ENCODE measurements at regions not wholly inside any gene's neighbourhood (a gene's known extent, or its start where the extent isn't known, plus 50 kb on each side); places are given as distances from the start of the nearest gene placed in this dataset.

DNA sequence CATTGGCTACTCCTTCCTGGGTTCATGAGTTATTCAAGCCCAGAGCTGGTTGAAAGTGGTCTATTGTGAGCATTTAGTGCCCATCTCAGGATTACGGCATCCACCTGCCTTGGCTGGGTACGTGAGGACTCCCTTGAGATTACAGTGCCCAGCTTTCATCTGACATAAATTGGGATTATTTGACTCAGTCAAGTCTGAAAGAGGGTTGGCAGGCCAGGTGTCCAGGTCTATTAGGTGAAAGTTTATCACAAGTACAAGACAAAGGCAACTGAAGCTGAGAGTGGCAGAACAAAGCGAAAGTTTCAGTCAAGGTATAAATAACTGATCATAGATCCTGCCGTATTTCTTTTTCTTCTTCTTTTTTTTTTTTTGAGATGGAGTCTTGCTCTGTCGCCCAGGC, 84.6 kb upstream of the ATF7IP start:
- DNase-seq (ENCODE audit: low read depth) = no peak

DNA sequence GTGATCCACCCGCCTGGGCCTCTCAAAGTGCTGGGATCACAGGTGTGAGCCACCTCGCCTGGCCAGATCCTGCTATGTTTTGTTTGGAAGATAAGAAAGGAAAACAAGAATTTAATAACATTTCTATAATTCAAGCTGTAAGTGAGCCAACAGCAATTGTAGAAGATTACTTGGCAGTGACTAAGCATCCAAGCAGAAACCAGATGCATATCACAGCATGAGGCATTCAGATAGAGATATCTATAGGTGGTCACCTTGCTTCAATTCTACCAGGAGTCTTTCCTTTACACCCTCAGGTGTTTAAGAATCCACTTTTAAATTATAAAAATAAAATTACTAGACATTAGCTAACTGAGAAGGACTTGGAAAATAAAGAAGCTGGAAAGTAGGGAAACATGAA, 83.9 kb upstream of the ATF7IP start:
- no peak for DNase-seq (ENCODE audit: low read depth)

DNA sequence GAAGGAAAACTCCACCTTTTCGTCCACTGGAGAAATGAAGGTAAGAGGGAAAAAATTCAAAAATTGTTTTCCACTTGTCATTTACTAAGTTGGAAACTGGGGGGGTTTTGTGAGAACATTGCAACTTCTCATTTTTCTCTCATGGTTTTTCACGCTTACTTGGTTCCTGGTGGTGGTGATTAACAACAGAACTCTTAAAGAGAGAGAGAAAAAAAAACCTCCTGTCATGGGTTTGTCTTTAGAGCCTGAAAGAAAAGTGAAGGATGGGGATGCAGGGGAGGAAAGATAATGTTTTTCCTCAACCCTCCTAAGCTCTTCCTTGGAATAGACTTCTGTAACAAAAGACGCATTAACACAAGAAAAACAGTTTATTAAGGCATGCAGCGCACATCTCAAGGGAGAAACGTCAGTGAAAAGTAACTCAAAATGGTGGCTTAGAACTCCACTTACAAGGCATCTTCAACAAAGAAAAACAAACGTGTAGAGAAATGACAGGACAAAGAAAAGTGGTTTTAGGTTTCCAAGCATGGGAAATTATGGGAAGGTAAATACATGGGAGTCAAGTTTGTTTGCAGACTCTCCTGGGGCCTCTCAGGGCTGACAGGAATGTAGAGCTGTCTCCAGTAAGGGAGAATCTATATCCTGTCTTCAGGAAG, 81.9 kb upstream of the ATF7IP start:
- no peak for DNase-seq (ENCODE audit: low read depth)

DNA sequence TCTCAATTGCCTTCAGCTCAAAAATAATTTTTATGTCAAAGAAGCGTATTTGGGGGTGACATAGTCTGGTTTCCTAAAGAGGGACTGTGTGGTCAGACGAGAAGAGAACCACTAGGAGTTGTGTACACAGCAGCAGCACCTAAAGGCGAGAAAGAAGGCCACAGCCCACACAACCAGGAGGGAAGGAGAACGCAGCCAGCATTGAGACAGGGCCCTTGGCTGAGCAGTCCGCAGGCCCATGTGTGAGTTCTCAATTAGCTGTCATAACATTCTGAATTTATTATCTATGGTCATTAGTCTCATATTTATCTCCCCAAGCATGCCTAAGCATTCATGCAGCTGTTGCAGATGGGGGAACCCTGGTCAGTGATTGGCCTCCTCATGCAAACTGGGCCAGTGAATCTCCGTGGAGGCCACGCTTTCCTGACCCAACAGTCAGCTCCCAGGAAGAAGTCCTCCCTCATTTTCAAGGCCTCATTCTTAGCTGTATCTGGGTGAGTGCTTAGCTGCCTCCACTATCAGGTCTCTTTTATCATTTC, 81.2 kb upstream of the ATF7IP start:
- DNase-seq (ENCODE audit: low read depth) = no peak

DNA sequence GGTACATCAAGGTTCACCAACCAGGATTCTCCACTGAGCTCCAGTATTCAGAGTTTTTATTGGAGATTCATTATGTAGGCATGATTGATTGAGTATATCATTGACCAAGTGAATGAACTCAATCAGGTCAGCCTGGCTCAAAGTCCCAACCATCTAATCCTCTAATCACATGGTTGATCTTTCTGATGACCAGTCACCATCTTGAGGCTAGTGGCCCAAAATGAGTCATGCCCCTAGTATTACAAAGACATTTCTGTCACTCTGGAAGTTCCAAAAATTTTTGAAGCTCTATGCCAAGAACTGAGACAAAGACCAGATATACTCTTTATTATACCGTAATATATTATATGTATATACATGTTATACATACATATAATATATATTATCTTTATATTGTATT, 75.9 kb upstream of the ATF7IP start:
- no peak for DNase-seq (ENCODE audit: low read depth)

DNA sequence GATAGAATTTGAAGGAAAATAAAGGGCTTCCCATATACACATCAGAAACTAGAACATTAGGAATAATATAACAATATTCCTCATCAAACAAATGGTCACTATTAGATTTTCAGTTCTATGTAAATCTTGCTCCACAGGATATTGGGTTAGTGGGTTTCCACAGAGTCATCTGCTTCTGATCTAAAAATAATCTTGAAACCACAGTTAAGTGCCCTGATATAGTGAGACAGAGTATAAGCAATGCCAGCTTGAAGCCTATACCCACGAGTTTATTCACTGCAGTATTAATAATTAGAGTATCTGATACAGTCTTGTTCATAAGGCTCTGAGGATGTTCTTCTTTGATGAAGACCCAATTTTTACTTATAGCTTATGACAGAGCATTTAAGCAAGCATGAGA, 74.5 kb upstream of the ATF7IP start:
- no peak for DNase-seq (ENCODE audit: low read depth)

DNA sequence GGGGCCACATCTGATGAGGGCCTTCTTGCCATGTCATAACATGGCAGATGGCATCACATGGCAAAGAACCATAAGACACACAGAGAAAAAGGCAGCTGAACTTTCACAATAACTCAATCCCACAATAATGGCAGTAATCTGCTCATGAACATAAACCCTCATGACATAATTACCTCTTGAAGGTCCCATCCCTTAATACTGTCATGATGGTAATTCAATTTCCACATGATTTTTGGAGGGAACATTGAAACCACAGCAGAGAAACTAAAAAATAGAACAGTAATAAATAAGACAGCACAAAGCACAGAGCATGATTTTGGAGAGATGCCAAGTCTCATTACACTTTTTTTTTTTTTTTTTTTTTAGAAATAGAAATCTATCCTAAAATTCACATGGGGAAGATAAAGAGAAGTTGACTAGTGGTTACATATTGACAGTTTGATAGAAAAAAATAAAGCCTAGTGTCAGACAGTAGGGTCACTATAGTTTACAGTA, 61.8 kb upstream of the ATF7IP start:
- no peak for DNase-seq (ENCODE audit: low read depth)

DNA sequence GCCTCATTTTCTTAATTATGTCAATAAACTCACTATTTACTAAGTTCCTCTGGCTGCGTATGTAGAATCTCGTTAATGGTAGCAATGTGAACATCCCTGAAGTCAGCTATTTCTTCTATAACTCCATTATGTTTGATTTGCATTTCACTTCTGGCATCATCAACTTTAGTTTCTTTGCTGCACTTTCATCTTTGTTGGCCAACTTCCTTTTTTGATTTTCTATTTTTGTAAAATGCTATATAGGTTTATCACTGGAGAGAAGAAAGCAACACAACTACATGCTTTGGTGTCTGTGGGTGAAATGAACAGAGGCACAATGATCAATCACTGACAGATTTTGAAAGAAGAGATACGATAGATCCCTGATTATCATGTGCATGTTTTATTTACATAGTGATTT, 58.5 kb upstream of the ATF7IP start:
- DNase-seq (ENCODE audit: low read depth) = no peak

DNA sequence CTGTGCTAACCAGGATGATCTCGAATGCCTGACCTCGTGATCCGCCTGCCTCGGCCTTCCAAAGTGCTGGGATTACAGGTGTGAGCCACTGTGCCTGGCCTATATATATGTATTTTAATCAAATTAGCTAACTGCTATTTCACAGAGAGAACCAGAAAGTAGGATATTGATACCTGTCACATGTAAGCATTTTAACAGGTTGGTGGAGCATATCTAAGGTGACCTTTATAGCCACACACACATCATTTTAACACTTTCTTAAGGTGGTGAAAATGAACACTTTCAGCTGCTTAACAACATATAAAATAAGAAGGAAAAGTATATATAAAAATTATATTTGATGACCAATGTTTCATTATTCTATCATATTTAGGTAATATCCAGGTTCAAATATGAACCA, 57.0 kb upstream of the ATF7IP start:
- no peak for DNase-seq (ENCODE audit: low read depth)

DNA sequence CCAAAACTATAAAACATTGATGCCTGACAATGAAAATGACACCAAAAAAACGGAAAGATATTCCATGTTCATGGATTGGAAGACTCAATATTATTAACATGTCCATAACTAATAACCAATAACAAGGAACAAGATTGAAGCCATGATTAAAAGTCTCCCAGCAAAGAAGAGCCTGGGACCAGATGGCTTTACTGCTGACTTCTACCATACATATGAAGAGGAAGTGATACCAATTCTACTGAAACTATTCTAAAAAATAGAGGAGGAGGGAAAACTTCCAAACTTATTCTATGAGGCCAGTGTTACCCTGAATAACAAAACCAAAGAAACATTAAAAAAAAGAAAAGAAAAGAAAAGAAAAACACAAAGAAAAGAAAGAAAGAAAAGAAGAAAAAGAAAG, 54.6 kb upstream of the ATF7IP start:
- DNase-seq (ENCODE audit: low read depth) = no peak

DNA sequence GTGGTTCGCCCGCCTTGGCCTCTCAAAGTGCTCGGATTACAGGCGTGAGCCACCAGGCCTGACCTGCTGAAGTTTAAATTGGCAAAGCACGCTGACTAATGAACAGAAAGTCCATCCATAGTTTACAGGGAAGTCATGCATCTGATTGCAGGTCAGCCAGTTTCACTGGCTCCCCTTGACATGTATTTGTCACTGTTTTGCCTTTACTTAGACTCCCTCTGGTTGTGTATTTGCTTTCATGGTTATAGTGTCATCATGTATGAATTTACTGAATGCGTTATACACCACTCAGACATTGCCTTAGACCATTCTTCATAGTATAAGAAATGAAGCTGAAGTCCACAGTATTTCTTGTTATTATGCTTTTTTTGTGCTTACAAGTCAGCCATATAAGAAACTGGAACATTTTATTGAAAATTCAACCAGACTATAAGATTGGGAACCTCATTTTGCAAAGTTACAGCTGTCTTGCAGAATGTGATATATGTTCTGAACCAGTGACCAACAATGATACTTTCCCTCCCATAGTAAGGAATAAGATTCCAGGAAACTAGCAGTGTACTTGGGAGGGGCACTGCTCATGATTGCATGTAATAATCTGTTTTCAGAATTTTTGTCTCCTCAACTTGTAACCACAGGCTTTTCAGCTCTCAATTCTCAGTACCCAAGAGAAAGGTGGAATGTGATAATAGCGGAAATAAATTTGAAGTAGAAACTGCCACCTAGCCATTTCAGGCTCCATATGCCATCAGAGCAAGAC, 51.9 kb upstream of the ATF7IP start:
- no peak for DNase-seq (ENCODE audit: low read depth)

DNA sequence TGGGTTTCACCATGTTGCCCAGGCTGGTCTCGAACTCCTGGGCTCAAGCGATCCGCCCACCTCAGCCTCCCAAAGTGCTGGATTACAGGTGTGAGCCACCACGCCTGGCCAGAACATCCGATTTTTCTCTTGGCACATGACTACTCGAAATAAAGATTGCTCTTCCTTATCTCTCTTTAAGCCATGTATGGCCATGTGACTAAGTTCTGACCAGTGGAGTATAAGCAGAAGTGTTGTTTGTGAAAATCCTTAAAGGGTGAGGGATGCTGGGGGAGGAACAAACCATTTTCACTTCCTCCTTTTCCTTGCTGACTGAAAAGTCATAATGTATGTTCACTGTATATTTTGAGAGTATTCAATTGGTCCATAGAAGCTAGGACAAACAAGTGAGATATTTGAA, 50.7 kb upstream of the ATF7IP start:
- DNase-seq (ENCODE audit: low read depth) = no peak

DNA sequence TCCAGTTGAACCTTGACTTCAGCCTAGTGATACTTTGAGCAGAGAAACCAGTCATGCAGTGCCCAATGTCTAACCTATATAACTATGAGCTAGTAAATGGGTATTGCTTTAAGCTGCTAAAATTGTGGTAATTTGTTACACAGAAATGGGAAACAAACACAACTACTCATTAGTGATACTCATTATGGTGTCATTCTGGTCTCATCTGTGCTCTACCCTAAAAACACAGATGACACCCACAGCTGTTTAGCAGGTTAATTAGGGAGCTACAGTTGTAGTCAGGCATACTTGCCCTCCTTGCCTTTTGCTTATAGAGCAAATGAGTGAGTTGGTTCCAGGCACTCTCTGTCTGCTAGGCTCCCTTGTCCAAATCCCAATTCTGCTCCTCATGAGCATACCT, 50.0 kb upstream of the ATF7IP start:
- no peak for DNase-seq (ENCODE audit: low read depth)

Measured in stimulated activated CD8-positive, alpha-beta memory T cell treated with anti-CD3 and anti-CD28 coated beads, Interleukin-4, amount 100 ng/mL, for 24 hours (primary cell).